GM12878 (cell line): ENCODE measurements at regions not wholly inside any gene's neighbourhood (a gene's known extent, or its start where the extent isn't known, plus 50 kb on each side); places are given as distances from the start of the nearest gene placed in this dataset.

Experiments
- CTCF ChIP-seq, 3 experiments: IDR thresholded peaks in 2 of 3; conservative IDR thresholded peaks in 1 of 3; 2 replicates each; pipeline ENCODE4 v1.5.1; 2011; ENCODE audit warnings: low read depth in 3 of 3, low read length in 3 of 3, mild to moderate bottlenecking in 3 of 3, control low read depth in 2 of 3, moderate library complexity in 2 of 3, inconsistent platforms in 1 of 3, mixed read lengths in 1 of 3; ENCODE audit not compliant: control insufficient read depth in 2 of 3, insufficient read depth in 1 of 3; ENCODE audit errors: extremely low read depth in 1 of 3
- KDM1A ChIP-seq: fragments of 200-600 bp; sonication (generic); IDR thresholded peaks from 2 replicates; pipeline ENCODE4 v1.6.1; 2016; ENCODE audit warnings: borderline replicate concordance
- NFYA ChIP-seq: IDR thresholded peaks from 2 replicates; pipeline ENCODE4 v1.6.1; 2011; ENCODE audit warnings: low read depth, mild to moderate bottlenecking, low read length, improper control_type of control experiment, borderline replicate concordance
- SMAD1 ChIP-seq: fragments of 450-650 bp; IDR thresholded peaks from 2 replicates; pipeline ENCODE4 v1.6.1; 2018; ENCODE audit warnings: mild to moderate bottlenecking, low read depth; ENCODE audit not compliant: partially characterized antibody
- TARDBP ChIP-seq: IDR thresholded peaks from 2 replicates; pipeline ENCODE4 v1.6.1; 2016; ENCODE audit warnings: borderline replicate concordance

GRCh38 chr1:177723533-177723932 is 246.3 kb downstream of the SEC16B start:
- TF ChIP-seq KDM1A (no peak), TARDBP (no peak), NFYA (no peak), SMAD1 (no peak), CTCF (IDR thresholded peaks at IDR 0.05 in 2 of 3, conservative IDR thresholded peaks at IDR 0.05 in 1 of 3; ENCODE audit: control insufficient read depth in 2 of 3, extremely low read depth in 1 of 3, insufficient read depth in 1 of 3, low read depth in 3 of 3, low read length in 3 of 3) (no peak)
